ENCODE measurements at regions not wholly inside any gene's neighbourhood (a gene's known extent, or its start where the extent isn't known, plus 50 kb on each side); places are given as distances from the start of the nearest gene placed in this dataset.

GRCh38 chr6:16031278-16031981, 97.5 kb upstream of the MYLIP start:
- TF ChIP-seq USF1 (IDR thresholded peaks at IDR 0.05) = no peak
- no peak for TF ChIP-seq CREB1 (IDR thresholded peaks at IDR 0.05; ENCODE audit: low read depth)
- TF ChIP-seq EGR1 (IDR thresholded peaks at IDR 0.05) = no peak
- TF ChIP-seq CEBPB (IDR thresholded peaks at IDR 0.05) = no peak
- TF ChIP-seq ZBTB7A (IDR thresholded peaks at IDR 0.05; ENCODE audit: low read depth) = no peak
- TF ChIP-seq FOXM1 (IDR thresholded peaks at IDR 0.05; ENCODE audit: borderline replicate concordance, low read depth) = no peak
- no peak for TF ChIP-seq MAX (IDR thresholded peaks at IDR 0.05)
- TF ChIP-seq EP300 (IDR thresholded peaks at IDR 0.05; ENCODE audit: borderline replicate concordance) = no peak

GRCh38 chr6:16028966-16029365, 99.9 kb upstream of the MYLIP start:
- no peak for TF ChIP-seq EP300 (IDR thresholded peaks at IDR 0.05; ENCODE audit: borderline replicate concordance)
- TF ChIP-seq CREB1 (IDR thresholded peaks at IDR 0.05; ENCODE audit: low read depth) = no peak
- TF ChIP-seq YY1 (IDR thresholded peaks at IDR 0.05; ENCODE audit: low read depth) = no peak
- no peak for TF ChIP-seq FOXM1 (IDR thresholded peaks at IDR 0.05; ENCODE audit: borderline replicate concordance, low read depth)
- no peak for TF ChIP-seq RAD21 (IDR thresholded peaks at IDR 0.05; ENCODE audit: low read depth)
- TF ChIP-seq TAF1 (IDR thresholded peaks at IDR 0.05; ENCODE audit: low read depth) = no peak
- no peak for TF ChIP-seq CEBPB (IDR thresholded peaks at IDR 0.05)
- no peak for TF ChIP-seq NFIC (IDR thresholded peaks at IDR 0.05)
- no peak for TF ChIP-seq TCF12 (IDR thresholded peaks at IDR 0.05; ENCODE audit: low read depth)
- TF ChIP-seq REST (IDR thresholded peaks at IDR 0.05; ENCODE audit: low read depth) = no peak
- no peak for TF ChIP-seq TEAD4 (IDR thresholded peaks at IDR 0.05)
- TF ChIP-seq ZBTB7A (IDR thresholded peaks at IDR 0.05; ENCODE audit: low read depth) = no peak
- no peak for TF ChIP-seq USF1 (IDR thresholded peaks at IDR 0.05)
- TF ChIP-seq MAX (IDR thresholded peaks at IDR 0.05) = no peak
- no peak for TF ChIP-seq EGR1 (IDR thresholded peaks at IDR 0.05)

GRCh38 chr6:16020259-16020658, 108.6 kb upstream of the MYLIP start:
- TF ChIP-seq MAX (IDR thresholded peaks at IDR 0.05) (no peak), ZBTB7A (IDR thresholded peaks at IDR 0.05; ENCODE audit: low read depth) (no peak), NFIC (IDR thresholded peaks at IDR 0.05) (no peak), YY1 (IDR thresholded peaks at IDR 0.05; ENCODE audit: low read depth) (no peak), RAD21 (IDR thresholded peaks at IDR 0.05; ENCODE audit: low read depth) (no peak), EP300 (IDR thresholded peaks at IDR 0.05; ENCODE audit: borderline replicate concordance) (no peak), TEAD4 (IDR thresholded peaks at IDR 0.05) (no peak), USF1 (IDR thresholded peaks at IDR 0.05) (no peak), TCF12 (IDR thresholded peaks at IDR 0.05; ENCODE audit: low read depth) (no peak), TAF1 (IDR thresholded peaks at IDR 0.05; ENCODE audit: low read depth) (no peak), REST (IDR thresholded peaks at IDR 0.05; ENCODE audit: low read depth) (no peak), CREB1 (IDR thresholded peaks at IDR 0.05; ENCODE audit: low read depth) (no peak), EGR1 (IDR thresholded peaks at IDR 0.05) (no peak), FOXM1 (IDR thresholded peaks at IDR 0.05; ENCODE audit: borderline replicate concordance, low read depth) (no peak), CEBPB (IDR thresholded peaks at IDR 0.05) (no peak)

GRCh38 chr6:16019462-16019861, 109.4 kb upstream of the MYLIP start:
- no peak for TF ChIP-seq TEAD4 (IDR thresholded peaks at IDR 0.05)
- TF ChIP-seq NFIC (IDR thresholded peaks at IDR 0.05) = no peak
- no peak for TF ChIP-seq RAD21 (IDR thresholded peaks at IDR 0.05; ENCODE audit: low read depth)
- no peak for TF ChIP-seq USF1 (IDR thresholded peaks at IDR 0.05)
- TF ChIP-seq EGR1 (IDR thresholded peaks at IDR 0.05) = no peak
- TF ChIP-seq MAX (IDR thresholded peaks at IDR 0.05) = no peak
- TF ChIP-seq YY1 (IDR thresholded peaks at IDR 0.05; ENCODE audit: low read depth) = no peak
